Liver (tissue), 8 donors: ENCODE measurements at regions not wholly inside any gene's neighbourhood (a gene's known extent, or its start where the extent isn't known, plus 50 kb on each side); places are given as distances from the start of the nearest gene placed in this dataset.

ENCODE experiments used
- DNase-seq: peaks from one replicate; pipeline ENCODE4 v3.0.0-alpha.2; 2017; ENCODE audit warnings: low spot score
- H3K27ac ChIP-seq, 2 donors: one replicate each; pipeline ENCODE4 v1.7.0; 2013; ENCODE audit warnings: inconsistent platforms in 2 of 2, low read length in 2 of 2, control low read depth in 1 of 2, low read depth in 1 of 2, mild to moderate bottlenecking in 1 of 2
- H3K27me3 ChIP-seq, 4 donors: one replicate each; pipeline versions ENCODE4 v1.6.1 to v1.7.0; 2013; ENCODE audit warnings: low read length in 3 of 4, inconsistent platforms in 1 of 4, mild to moderate bottlenecking in 1 of 4, moderate library complexity in 1 of 4; ENCODE audit not compliant: control insufficient read depth in 4 of 4, insufficient read depth in 4 of 4
- H3K36me3 ChIP-seq, 4 donors: one replicate each; pipeline versions ENCODE4 v1.6.1 to v1.7.0; 2013; ENCODE audit warnings: low read length in 3 of 4, mild to moderate bottlenecking in 3 of 4, low read depth in 1 of 4, moderate library complexity in 1 of 4; ENCODE audit not compliant: control insufficient read depth in 4 of 4, insufficient read depth in 3 of 4
- H3K4me1 ChIP-seq, 4 donors: one replicate each; pipeline versions ENCODE4 v1.6.1 to v1.7.0; 2013; ENCODE audit warnings: low read length in 3 of 4, mild to moderate bottlenecking in 3 of 4, moderate library complexity in 1 of 4; ENCODE audit not compliant: control insufficient read depth in 4 of 4, insufficient read depth in 4 of 4
- H3K4me3 ChIP-seq, 3 donors: one replicate each; pipeline versions ENCODE4 v1.6.1 to v1.7.0; 2013; ENCODE audit warnings: low read length in 3 of 3, control low read depth in 1 of 3, low read depth in 1 of 3, mild to moderate bottlenecking in 1 of 3
- H3K9ac ChIP-seq, 2 donors: one replicate each; pipeline ENCODE4 v1.7.0; 2013; ENCODE audit warnings: low read length in 2 of 2, mild to moderate bottlenecking in 2 of 2, moderate library complexity in 2 of 2, control low read depth in 1 of 2, low read depth in 1 of 2
- H3K9me3 ChIP-seq, 4 donors: one replicate each; pipeline versions ENCODE4 v1.6.1 to v1.7.0; 2013; ENCODE audit warnings: low read length in 3 of 4; ENCODE audit not compliant: control insufficient read depth in 4 of 4
- EGR1 ChIP-seq, 2 donors: IDR thresholded peaks; 2 replicates each; pipeline ENCODE4 v1.6.1; 2016 to 2018; ENCODE audit warnings: antibody characterized with exemption in 2 of 2, low read depth in 2 of 2
- FOXA1 ChIP-seq: IDR thresholded peaks from 2 replicates; pipeline ENCODE4 v1.6.1; 2016; ENCODE audit warnings: antibody characterized with exemption
- FOXA2 ChIP-seq: IDR thresholded peaks from 2 replicates; pipeline ENCODE4 v1.6.1; 2016; ENCODE audit warnings: antibody characterized with exemption
- GABPA ChIP-seq, 2 donors: IDR thresholded peaks in 1 of 2; conservative IDR thresholded peaks in 1 of 2; 2 replicates each; pipeline ENCODE4 v1.6.1; 2016; ENCODE audit warnings: antibody characterized with exemption in 2 of 2, mild to moderate bottlenecking in 1 of 2, moderate library complexity in 1 of 2
- HNF4A ChIP-seq, 2 donors: conservative IDR thresholded peaks; 2 replicates each; pipeline ENCODE4 v1.6.1; 2016; ENCODE audit warnings: antibody characterized with exemption in 2 of 2, mild to moderate bottlenecking in 2 of 2
- HNF4G ChIP-seq: IDR thresholded peaks from 2 replicates; pipeline ENCODE4 v1.6.1; 2016; ENCODE audit warnings: antibody characterized with exemption
- JUND ChIP-seq, 2 donors: IDR thresholded peaks; 2 replicates each; pipeline ENCODE4 v1.6.1; 2016; ENCODE audit warnings: antibody characterized with exemption in 2 of 2
- NR2F2 ChIP-seq: IDR thresholded peaks from 2 replicates; pipeline ENCODE4 v1.6.1; 2016; ENCODE audit warnings: antibody characterized with exemption
- RAD21 ChIP-seq, 2 donors: IDR thresholded peaks; 2 replicates each; pipeline ENCODE4 v1.6.1; 2016; ENCODE audit warnings: antibody characterized with exemption in 2 of 2, mild to moderate bottlenecking in 2 of 2
- RXRA ChIP-seq, 2 donors: IDR thresholded peaks; 2 replicates each; pipeline ENCODE4 v1.6.1; 2017 to 2018; ENCODE audit warnings: antibody characterized with exemption in 2 of 2, mild to moderate bottlenecking in 1 of 2
- SP1 ChIP-seq: IDR thresholded peaks from 2 replicates; pipeline ENCODE4 v1.6.1; 2018; ENCODE audit warnings: antibody characterized with exemption, mild to moderate bottlenecking
- TAF1 ChIP-seq: conservative IDR thresholded peaks from 2 replicates; pipeline ENCODE4 v1.6.1; 2016; ENCODE audit warnings: antibody characterized with exemption, mild to moderate bottlenecking
- YY1 ChIP-seq: IDR thresholded peaks from 2 replicates; pipeline ENCODE4 v1.6.1; 2016; ENCODE audit warnings: antibody characterized with exemption, mild to moderate bottlenecking
- WGBS: extraction: QIAGEN DNeasy Blood & Tissue Kit; methylation state at CpG from one replicate; pipeline ENCODE4 v1.1.7; 2013; 5-methylcytosine and 5-hydroxymethylcytosine counted together
- TF ChIP-seq, protein P1 (sequence below): IDR thresholded peaks from 2 replicates; pipeline ENCODE4 v1.6.1; 2016; ENCODE audit warnings: antibody characterized with exemption
- TF ChIP-seq, protein P2 (sequence below): fragments of 150-350 bp; IDR thresholded peaks from 2 replicates; pipeline ENCODE4 v1.5.1; 2017; ENCODE audit warnings: improper control_type of control experiment, low read depth, low read length; ENCODE audit not compliant: missing input control
- TF ChIP-seq, protein P3 (sequence below): IDR thresholded peaks from 2 replicates; pipeline ENCODE4 v1.6.1; 2016; ENCODE audit warnings: antibody characterized with exemption
- TF ChIP-seq, protein P4 (sequence below): IDR thresholded peaks from 2 replicates; pipeline ENCODE4 v1.6.1; 2016; ENCODE audit warnings: antibody characterized with exemption, mild to moderate bottlenecking
- TF ChIP-seq, protein P5 (sequence below): IDR thresholded peaks from 2 replicates; pipeline ENCODE4 v1.6.1; 2016; ENCODE audit warnings: antibody characterized with exemption
- donor health status: healthy.
- donor health status: healthy.
- donor health status: healthy.
- donor health status: healthy.
- donor health status: healthy.

DNA sequence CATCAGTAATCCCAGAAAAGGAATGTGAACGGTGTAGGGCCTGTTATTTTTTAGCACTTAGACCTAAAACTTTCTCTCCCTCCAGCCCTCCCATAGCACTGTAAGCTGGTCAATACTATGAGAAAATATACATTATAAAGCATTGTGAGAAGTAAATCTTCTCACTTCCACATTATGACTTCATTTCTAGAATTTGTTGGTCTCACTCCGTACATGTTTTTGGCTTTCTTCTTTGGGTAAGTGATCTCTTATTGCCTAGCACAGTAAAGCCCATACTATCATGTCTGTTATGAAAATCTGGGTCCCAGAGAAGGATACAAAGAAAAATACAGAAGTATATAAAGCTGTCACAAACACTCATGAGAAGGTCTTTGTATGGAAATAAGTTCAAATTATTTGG, 1851.1 kb upstream of the IGFBP7 start:
- WGBS = 66% methylated on average over 2 of the region's 2 CpGs
- Histone ChIP-seq H3K9ac (no peak overlapping the region), H3K36me3 (no peaks in the 10 kb centered on the region), H3K4me3 (no peak overlapping the region), H3K4me1 (no peaks in the 10 kb centered on the region), H3K9me3 (no peaks in the 10 kb centered on the region), H3K27ac (no peak overlapping the region), H3K27me3 (peaks cover 0 to 5% (median 0%) of the 10 kb centered on the region in 4 donors)
- TF ChIP-seq RXRA (IDR thresholded peaks at IDR 0.05) = no peak
- no peak for TF ChIP-seq JUND (IDR thresholded peaks at IDR 0.05)
- TF ChIP-seq YY1 = no peak
- TF ChIP-seq, protein P1, sequence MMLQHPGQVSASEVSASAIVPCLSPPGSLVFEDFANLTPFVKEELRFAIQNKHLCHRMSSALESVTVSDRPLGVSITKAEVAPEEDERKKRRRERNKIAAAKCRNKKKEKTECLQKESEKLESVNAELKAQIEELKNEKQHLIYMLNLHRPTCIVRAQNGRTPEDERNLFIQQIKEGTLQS = no peak
- no peak for TF ChIP-seq RAD21 (IDR thresholded peaks at IDR 0.05)
- no peak for TF ChIP-seq NR2F2
- TF ChIP-seq EGR1 (IDR thresholded peaks at IDR 0.05; ENCODE audit: low read depth in 2 of 2) = no peak
- no peak for TF ChIP-seq FOXA2
- TF ChIP-seq HNF4A (conservative IDR thresholded peaks at IDR 0.05) = no peak
- TF ChIP-seq, protein P2, sequence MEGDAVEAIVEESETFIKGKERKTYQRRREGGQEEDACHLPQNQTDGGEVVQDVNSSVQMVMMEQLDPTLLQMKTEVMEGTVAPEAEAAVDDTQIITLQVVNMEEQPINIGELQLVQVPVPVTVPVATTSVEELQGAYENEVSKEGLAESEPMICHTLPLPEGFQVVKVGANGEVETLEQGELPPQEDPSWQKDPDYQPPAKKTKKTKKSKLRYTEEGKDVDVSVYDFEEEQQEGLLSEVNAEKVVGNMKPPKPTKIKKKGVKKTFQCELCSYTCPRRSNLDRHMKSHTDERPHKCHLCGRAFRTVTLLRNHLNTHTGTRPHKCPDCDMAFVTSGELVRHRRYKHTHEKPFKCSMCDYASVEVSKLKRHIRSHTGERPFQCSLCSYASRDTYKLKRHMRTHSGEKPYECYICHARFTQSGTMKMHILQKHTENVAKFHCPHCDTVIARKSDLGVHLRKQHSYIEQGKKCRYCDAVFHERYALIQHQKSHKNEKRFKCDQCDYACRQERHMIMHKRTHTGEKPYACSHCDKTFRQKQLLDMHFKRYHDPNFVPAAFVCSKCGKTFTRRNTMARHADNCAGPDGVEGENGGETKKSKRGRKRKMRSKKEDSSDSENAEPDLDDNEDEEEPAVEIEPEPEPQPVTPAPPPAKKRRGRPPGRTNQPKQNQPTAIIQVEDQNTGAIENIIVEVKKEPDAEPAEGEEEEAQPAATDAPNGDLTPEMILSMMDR = no peak
- TF ChIP-seq HNF4G = no peak
- TF ChIP-seq, protein P3, sequence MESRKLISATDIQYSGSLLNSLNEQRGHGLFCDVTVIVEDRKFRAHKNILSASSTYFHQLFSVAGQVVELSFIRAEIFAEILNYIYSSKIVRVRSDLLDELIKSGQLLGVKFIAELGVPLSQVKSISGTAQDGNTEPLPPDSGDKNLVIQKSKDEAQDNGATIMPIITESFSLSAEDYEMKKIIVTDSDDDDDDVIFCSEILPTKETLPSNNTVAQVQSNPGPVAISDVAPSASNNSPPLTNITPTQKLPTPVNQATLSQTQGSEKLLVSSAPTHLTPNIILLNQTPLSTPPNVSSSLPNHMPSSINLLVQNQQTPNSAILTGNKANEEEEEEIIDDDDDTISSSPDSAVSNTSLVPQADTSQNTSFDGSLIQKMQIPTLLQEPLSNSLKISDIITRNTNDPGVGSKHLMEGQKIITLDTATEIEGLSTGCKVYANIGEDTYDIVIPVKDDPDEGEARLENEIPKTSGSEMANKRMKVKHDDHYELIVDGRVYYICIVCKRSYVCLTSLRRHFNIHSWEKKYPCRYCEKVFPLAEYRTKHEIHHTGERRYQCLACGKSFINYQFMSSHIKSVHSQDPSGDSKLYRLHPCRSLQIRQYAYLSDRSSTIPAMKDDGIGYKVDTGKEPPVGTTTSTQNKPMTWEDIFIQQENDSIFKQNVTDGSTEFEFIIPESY = no peak
- no peak for TF ChIP-seq SP1
- no peak for TF ChIP-seq FOXA1
- no peak for TF ChIP-seq TAF1
- TF ChIP-seq, protein P4, sequence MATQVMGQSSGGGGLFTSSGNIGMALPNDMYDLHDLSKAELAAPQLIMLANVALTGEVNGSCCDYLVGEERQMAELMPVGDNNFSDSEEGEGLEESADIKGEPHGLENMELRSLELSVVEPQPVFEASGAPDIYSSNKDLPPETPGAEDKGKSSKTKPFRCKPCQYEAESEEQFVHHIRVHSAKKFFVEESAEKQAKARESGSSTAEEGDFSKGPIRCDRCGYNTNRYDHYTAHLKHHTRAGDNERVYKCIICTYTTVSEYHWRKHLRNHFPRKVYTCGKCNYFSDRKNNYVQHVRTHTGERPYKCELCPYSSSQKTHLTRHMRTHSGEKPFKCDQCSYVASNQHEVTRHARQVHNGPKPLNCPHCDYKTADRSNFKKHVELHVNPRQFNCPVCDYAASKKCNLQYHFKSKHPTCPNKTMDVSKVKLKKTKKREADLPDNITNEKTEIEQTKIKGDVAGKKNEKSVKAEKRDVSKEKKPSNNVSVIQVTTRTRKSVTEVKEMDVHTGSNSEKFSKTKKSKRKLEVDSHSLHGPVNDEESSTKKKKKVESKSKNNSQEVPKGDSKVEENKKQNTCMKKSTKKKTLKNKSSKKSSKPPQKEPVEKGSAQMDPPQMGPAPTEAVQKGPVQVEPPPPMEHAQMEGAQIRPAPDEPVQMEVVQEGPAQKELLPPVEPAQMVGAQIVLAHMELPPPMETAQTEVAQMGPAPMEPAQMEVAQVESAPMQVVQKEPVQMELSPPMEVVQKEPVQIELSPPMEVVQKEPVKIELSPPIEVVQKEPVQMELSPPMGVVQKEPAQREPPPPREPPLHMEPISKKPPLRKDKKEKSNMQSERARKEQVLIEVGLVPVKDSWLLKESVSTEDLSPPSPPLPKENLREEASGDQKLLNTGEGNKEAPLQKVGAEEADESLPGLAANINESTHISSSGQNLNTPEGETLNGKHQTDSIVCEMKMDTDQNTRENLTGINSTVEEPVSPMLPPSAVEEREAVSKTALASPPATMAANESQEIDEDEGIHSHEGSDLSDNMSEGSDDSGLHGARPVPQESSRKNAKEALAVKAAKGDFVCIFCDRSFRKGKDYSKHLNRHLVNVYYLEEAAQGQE = no peak
- no peak for DNase-seq

DNA sequence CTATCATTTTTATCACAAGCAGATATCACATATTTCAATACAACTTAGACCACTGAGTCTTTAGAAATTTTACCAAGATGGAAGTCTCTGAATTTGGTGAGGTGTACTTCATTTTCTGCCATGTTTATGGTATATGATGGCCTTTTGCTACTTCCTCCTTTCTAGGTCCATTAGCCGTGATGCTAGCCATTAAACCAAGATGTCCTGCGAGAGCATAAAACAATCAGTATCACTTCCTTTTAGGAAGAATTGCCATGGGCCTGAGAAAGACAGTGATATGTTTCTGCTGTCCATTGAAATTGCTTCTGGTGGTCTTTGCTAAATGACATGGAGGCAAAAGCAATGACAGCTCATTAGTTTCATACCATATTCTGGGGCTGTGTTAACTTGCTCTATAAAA, 1851.7 kb upstream of the IGFBP7 start:
- no peak overlapping the region for H3K4me3 ChIP-seq
- no peaks in the 10 kb centered on the region for H3K4me1 ChIP-seq
- WGBS = 54% methylated on average over 2 of the region's 2 CpGs
- DNase-seq = no peak
- peaks cover 0 to 5% (median 0%) of the 10 kb centered on the region in 4 donors for H3K27me3 ChIP-seq
- H3K36me3 ChIP-seq = no peaks in the 10 kb centered on the region
- TF ChIP-seq TAF1 (no peak), EGR1 (IDR thresholded peaks at IDR 0.05; ENCODE audit: low read depth in 2 of 2) (no peak), GABPA (IDR thresholded peaks at IDR 0.05 in 1 of 2, conservative IDR thresholded peaks at IDR 0.05 in 1 of 2) (no peak), FOXA2 (no peak), RAD21 (IDR thresholded peaks at IDR 0.05) (no peak), FOXA1 (no peak)
- TF ChIP-seq, protein P1 = no peak
- TF ChIP-seq, protein P3 = no peak
- TF ChIP-seq, protein P5, sequence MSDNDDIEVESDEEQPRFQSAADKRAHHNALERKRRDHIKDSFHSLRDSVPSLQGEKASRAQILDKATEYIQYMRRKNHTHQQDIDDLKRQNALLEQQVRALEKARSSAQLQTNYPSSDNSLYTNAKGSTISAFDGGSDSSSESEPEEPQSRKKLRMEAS = no peak
- no peak overlapping the region for H3K9ac ChIP-seq
- no peaks in the 10 kb centered on the region for H3K9me3 ChIP-seq
- H3K27ac ChIP-seq = no peak overlapping the region
